ENCODE measurements at regions not wholly inside any gene's neighbourhood (a gene's known extent, or its start where the extent isn't known, plus 50 kb on each side); places are given as distances from the start of the nearest gene placed in this dataset.

GRCh38 chr15:31275331-31276262 is 51.0 kb upstream of the KLF13 start:
- CTCF ChIA-PET = no interaction called here
- POLR2A ChIA-PET = no interaction called here
- H3K4me3 ChIP-seq (ENCODE audit: low read depth, low read length) = no peak overlapping the region
- H3K36me3 ChIP-seq (ENCODE audit: control insufficient read depth, insufficient read depth, low read length) = no peaks in the 10 kb centered on the region
- peaks cover 5% of the 10 kb centered on the region; the same call in 1 of the 2 replicates for H3K27me3 ChIP-seq (ENCODE audit: control insufficient read depth, insufficient read depth, low read length)
- no peak for DNase-seq (ENCODE audit: low read depth)
- TF ChIP-seq, protein P1, sequence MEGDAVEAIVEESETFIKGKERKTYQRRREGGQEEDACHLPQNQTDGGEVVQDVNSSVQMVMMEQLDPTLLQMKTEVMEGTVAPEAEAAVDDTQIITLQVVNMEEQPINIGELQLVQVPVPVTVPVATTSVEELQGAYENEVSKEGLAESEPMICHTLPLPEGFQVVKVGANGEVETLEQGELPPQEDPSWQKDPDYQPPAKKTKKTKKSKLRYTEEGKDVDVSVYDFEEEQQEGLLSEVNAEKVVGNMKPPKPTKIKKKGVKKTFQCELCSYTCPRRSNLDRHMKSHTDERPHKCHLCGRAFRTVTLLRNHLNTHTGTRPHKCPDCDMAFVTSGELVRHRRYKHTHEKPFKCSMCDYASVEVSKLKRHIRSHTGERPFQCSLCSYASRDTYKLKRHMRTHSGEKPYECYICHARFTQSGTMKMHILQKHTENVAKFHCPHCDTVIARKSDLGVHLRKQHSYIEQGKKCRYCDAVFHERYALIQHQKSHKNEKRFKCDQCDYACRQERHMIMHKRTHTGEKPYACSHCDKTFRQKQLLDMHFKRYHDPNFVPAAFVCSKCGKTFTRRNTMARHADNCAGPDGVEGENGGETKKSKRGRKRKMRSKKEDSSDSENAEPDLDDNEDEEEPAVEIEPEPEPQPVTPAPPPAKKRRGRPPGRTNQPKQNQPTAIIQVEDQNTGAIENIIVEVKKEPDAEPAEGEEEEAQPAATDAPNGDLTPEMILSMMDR (IDR thresholded peaks at IDR 0.05; ENCODE audit: insufficient read depth, low read depth, low read length) = no peak

- ChIA-PET CTCF (interaction anchor here (1.6 kb wide), 1 partner anchor 77 kb away, joined by 5 read pairs; no protein-coding TSS in a partner anchor), POLR2A (no interaction called here)
- DNase-seq (ENCODE audit: low read depth) = no peak
- no peaks in the 10 kb centered on the region for H3K36me3 ChIP-seq (ENCODE audit: control insufficient read depth, insufficient read depth, low read length)
- H3K27me3 ChIP-seq (ENCODE audit: control insufficient read depth, insufficient read depth, low read length) = peaks cover 5% of the 10 kb centered on the region; the same call in 1 of the 2 replicates
- TF ChIP-seq, protein P1 (IDR thresholded peaks at IDR 0.05; ENCODE audit: insufficient read depth, low read depth, low read length) = no peak
- H3K4me3 ChIP-seq (ENCODE audit: low read depth, low read length) = no peak overlapping the region
Observed at GRCh38 chr15:31276596-31277298, 49.9 kb upstream of the KLF13 start.
